Endodermal cell (in vitro differentiated cells): ENCODE measurements at regions not wholly inside any gene's neighbourhood (a gene's known extent, or its start where the extent isn't known, plus 50 kb on each side); places are given as distances from the start of the nearest gene placed in this dataset.

ENCODE experiments used
- DNase-seq: peaks from one replicate; pipeline ENCODE4 v3.0.0-alpha.2; 2017
- H3K27ac ChIP-seq: 2 replicates; pipeline ENCODE4 v1.5.1; 2013; ENCODE audit warnings: mild to moderate bottlenecking, low read depth, low read length, moderate library complexity
- H3K27me3 ChIP-seq: 2 replicates; pipeline ENCODE4 v1.6.1; 2013; ENCODE audit warnings: mild to moderate bottlenecking, low read length, moderate library complexity; ENCODE audit not compliant: insufficient read depth, control insufficient read depth, poor library complexity, severe bottlenecking
- H3K36me3 ChIP-seq: 2 replicates; pipeline ENCODE4 v1.7.0; 2013; ENCODE audit warnings: mild to moderate bottlenecking, low read length, moderate library complexity; ENCODE audit not compliant: control insufficient read depth, insufficient read depth
- H3K4me1 ChIP-seq: one replicate; pipeline ENCODE4 v1.7.0; 2013; ENCODE audit warnings: low read length; ENCODE audit not compliant: control insufficient read depth, insufficient read depth
- H3K4me3 ChIP-seq: 2 replicates; pipeline ENCODE4 v1.5.1; 2013; ENCODE audit warnings: mild to moderate bottlenecking, low read length, moderate library complexity
- H3K9ac ChIP-seq: 2 replicates; pipeline ENCODE4 v1.6.1; 2013; ENCODE audit warnings: mild to moderate bottlenecking, low read length, moderate library complexity; ENCODE audit not compliant: poor library complexity, severe bottlenecking; ENCODE audit errors: extremely low read depth
- H3K9me3 ChIP-seq: 2 replicates; pipeline ENCODE4 v1.6.1; 2013; ENCODE audit warnings: mild to moderate bottlenecking, low read length, moderate library complexity; ENCODE audit not compliant: control insufficient read depth
- H3K27ac Mint-ChIP-seq: 2 replicates; pipeline ENCODE4 v1.8.0; 2020; ENCODE audit warnings: mixed read lengths
- H3K27me3 Mint-ChIP-seq: 2 replicates; pipeline ENCODE4 v1.8.0; 2021; ENCODE audit warnings: mild to moderate bottlenecking, mixed read lengths; ENCODE audit not compliant: insufficient read depth
- H3K36me3 Mint-ChIP-seq: 2 replicates; pipeline ENCODE4 v1.8.0; 2020; ENCODE audit warnings: low read depth, mixed read lengths
- H3K4me1 Mint-ChIP-seq: 2 replicates; pipeline ENCODE4 v1.8.0; 2020; ENCODE audit warnings: mixed read lengths
- H3K4me3 Mint-ChIP-seq: 2 replicates; pipeline ENCODE4 v1.8.0; 2020; ENCODE audit warnings: mild to moderate bottlenecking, moderate library complexity, mixed read lengths
- H3K9me3 Mint-ChIP-seq: 2 replicates; pipeline ENCODE4 v1.8.0; 2020; ENCODE audit warnings: mild to moderate bottlenecking, mixed read lengths
- WGBS, 2 experiments: methylation state at CpG; one replicate each; pipeline versions ENCODE4 v1.1.5 to v1.1.7; 2013; ENCODE audit warnings: missing lambda C conversion rate in 2 of 2, mixed read lengths in 1 of 2; ENCODE audit not compliant: insufficient coverage in 1 of 2, insufficient read length in 1 of 2; 5-methylcytosine and 5-hydroxymethylcytosine counted together
- TF ChIP-seq, protein P1 (sequence below): fragments of 200-600 bp; sonication (generic); conservative IDR thresholded peaks from 2 replicates; pipeline ENCODE4 v1.5.0; 2021; ENCODE audit warnings: antibody characterized with exemption, mild to moderate bottlenecking

DNA sequence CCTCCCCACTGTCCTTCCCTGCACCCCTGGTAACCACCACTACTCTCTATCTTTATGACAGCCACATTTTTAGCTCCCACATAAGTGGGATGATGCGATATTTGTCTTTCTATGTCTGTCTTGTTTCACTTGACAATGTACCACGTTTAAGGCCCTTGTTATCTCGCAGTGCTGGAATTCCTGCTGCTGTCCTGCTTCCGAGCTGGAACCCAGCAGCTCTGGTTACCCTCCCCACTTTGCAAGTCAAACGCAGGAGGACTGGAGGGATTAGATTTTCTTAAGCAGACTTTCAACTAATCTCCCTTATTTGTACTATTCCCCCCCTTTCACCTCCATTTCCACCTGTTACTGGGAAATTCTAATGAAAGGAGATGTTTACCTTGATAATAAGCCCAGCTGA, 59.1 kb upstream of the PDX1 start:
- no peak for DNase-seq
- H3K27ac Mint-ChIP-seq = no peak overlapping the region
- Histone ChIP-seq H3K27ac (no peak overlapping the region), H3K27me3 (peaks cover 74% of the 10 kb centered on the region), H3K4me3 (no peak overlapping the region), H3K4me1 (no peaks in the 10 kb centered on the region), H3K9me3 (no peaks in the 10 kb centered on the region), H3K9ac (no peak overlapping the region), H3K36me3 (no peaks in the 10 kb centered on the region)
- H3K4me3 Mint-ChIP-seq = no peak overlapping the region
- TF ChIP-seq, protein P1, sequence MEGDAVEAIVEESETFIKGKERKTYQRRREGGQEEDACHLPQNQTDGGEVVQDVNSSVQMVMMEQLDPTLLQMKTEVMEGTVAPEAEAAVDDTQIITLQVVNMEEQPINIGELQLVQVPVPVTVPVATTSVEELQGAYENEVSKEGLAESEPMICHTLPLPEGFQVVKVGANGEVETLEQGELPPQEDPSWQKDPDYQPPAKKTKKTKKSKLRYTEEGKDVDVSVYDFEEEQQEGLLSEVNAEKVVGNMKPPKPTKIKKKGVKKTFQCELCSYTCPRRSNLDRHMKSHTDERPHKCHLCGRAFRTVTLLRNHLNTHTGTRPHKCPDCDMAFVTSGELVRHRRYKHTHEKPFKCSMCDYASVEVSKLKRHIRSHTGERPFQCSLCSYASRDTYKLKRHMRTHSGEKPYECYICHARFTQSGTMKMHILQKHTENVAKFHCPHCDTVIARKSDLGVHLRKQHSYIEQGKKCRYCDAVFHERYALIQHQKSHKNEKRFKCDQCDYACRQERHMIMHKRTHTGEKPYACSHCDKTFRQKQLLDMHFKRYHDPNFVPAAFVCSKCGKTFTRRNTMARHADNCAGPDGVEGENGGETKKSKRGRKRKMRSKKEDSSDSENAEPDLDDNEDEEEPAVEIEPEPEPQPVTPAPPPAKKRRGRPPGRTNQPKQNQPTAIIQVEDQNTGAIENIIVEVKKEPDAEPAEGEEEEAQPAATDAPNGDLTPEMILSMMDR = no peak
- no peaks in the 10 kb centered on the region for H3K9me3 Mint-ChIP-seq
- H3K4me1 Mint-ChIP-seq = no peaks in the 10 kb centered on the region
- peaks cover 40% of the 10 kb centered on the region for H3K27me3 Mint-ChIP-seq
- WGBS, 2 experiments = 0 to 39% methylated on average over 2 to 5 of the region's 5 CpGs
- H3K36me3 Mint-ChIP-seq = no peaks in the 10 kb centered on the region

DNA sequence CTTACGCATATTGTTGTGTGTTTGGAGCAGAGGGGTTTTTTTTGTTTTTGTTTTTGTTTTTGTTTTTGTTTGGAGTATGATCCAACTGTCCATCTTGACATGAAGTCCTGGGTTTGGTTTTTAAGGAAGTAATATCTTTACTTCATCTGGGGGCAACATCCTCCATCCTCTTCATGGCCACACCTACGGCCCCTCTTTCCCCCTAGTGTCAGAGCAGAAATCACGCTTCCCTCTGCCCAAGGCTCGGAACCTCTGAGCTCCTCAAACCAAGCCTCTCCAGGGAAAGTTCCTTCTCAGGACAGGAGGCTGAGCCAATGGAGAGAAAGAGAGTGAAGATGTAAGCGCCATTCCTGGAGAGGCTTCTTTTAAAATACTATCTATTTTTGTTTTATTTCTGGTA, 58.6 kb upstream of the PDX1 start:
- Mint-ChIP-seq H3K27ac (no peak overlapping the region), H3K4me3 (no peak overlapping the region), H3K4me1 (no peaks in the 10 kb centered on the region), H3K9me3 (no peaks in the 10 kb centered on the region), H3K27me3 (peaks cover 42% of the 10 kb centered on the region), H3K36me3 (no peaks in the 10 kb centered on the region)
- Histone ChIP-seq H3K4me3 (no peak overlapping the region), H3K4me1 (no peaks in the 10 kb centered on the region), H3K36me3 (no peaks in the 10 kb centered on the region), H3K27ac (no peak overlapping the region), H3K9ac (no peak overlapping the region), H3K9me3 (no peaks in the 10 kb centered on the region), H3K27me3 (peaks cover 77% of the 10 kb centered on the region)
- 69 to 80% methylated on average over 1 to 4 of the region's 5 CpGs for WGBS, 2 experiments
- TF ChIP-seq, protein P1 = peak; percentile 51
- no peak for DNase-seq

DNA sequence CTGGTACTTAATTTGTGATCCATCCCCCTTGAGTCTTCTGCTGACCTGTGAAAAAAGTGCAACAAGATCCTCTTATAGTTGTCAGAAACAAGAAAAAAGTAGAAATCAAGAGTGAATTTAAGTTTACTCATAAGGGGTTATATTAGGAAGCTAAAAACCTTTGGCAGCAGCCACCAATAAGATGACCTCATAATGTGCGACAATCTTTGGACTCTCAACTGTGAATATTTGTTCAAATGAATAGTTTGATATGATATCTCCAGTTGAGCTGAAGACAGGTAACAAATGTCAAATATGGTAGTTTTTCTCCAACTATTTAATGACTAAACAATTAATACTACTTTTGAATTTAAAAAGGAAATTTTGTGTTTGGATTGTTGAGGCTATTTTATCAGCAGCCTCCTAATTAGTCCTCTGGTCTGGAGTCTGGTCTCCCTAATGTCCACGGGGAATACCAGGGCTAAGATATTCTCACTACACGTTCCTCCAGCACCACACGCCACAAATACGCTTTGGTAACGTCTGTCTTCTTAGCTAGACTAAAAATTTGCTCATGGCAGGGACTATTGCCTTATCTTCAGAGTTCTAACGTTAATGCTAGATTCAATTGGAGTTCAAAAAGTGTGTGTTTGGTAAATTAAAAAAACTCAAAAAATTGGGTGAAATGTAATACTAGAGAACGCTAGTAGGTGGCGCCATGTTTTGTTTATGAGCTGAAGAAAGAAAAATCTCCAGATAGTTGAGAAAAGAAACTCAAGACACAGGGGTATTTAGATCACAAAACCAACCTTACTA, 51.0 kb upstream of the PDX1 start:
- peaks cover 56% of the 10 kb centered on the region for H3K27me3 ChIP-seq
- peaks cover 56% of the 10 kb centered on the region for H3K27me3 Mint-ChIP-seq
- no peaks in the 10 kb centered on the region for H3K4me1 ChIP-seq
- no peaks in the 10 kb centered on the region for H3K9me3 Mint-ChIP-seq
- H3K9ac ChIP-seq = no peak overlapping the region
- no peak overlapping the region for H3K27ac ChIP-seq
- no peaks in the 10 kb centered on the region for H3K4me1 Mint-ChIP-seq
- H3K36me3 ChIP-seq = no peaks in the 10 kb centered on the region
- no peak overlapping the region for H3K4me3 ChIP-seq
- WGBS, 2 experiments = 38 to 42% methylated on average over 8 to 9 of the region's 9 CpGs
- TF ChIP-seq, protein P1 = peak; percentile 79
- H3K4me3 Mint-ChIP-seq = no peak overlapping the region
- no peaks in the 10 kb centered on the region for H3K36me3 Mint-ChIP-seq
- H3K27ac Mint-ChIP-seq = no peak overlapping the region
- H3K9me3 ChIP-seq = no peaks in the 10 kb centered on the region
- no peak for DNase-seq
